ENCODE measurements at regions not wholly inside any gene's neighbourhood (a gene's known extent, or its start where the extent isn't known, plus 50 kb on each side); places are given as distances from the start of the nearest gene placed in this dataset.

DNA sequence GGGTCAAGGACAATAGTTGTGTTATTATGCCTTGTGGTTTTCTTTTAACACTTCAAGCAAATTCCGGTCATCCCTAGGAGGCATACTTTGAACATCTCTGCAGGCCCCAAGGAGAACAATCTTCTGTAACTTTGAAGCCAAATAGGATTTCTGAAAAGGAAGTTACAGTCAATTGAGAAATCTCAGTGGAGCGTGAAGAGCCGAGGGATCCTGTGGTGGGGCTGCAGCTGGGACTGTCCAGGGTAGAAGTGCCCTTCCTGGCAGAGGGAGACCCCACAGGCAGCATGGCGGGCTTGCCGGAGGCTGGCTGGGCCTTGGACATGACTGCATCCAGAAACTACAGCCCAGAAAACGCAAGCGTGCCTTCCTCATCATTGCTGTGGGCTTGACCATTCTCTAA is 179.7 kb downstream of the PTPN20 start:
- in situ Hi-C loops (cut with MboI; ENCODE audit: low pct_ligation_motif_present in 1 of 4, low pct_unique_long_range_greater_than_20kb in 1 of 4, low sequenced_read_pairs in 3 of 4), result no loop called here
- Histone ChIP-seq H3K4me3 (no peak overlapping the region), H3K27me3 (no peaks in the 10 kb centered on the region), H3K4me1 (no peaks in the 10 kb centered on the region), H3K36me3 (no peaks in the 10 kb centered on the region), H3K9me3 (no peaks in the 10 kb centered on the region), H3K27ac (no peak overlapping the region)
- intact Hi-C loops (cut with DNase I; ENCODE audit: low total_unique reads), result no loop called here
- no peak for DNase-seq
- WGBS, 2 donors (ENCODE audit: low coverage in 1 of 2), result 77% methylated on average over 3 to 7 of the region's 7 CpGs
- TF ChIP-seq, protein P1, sequence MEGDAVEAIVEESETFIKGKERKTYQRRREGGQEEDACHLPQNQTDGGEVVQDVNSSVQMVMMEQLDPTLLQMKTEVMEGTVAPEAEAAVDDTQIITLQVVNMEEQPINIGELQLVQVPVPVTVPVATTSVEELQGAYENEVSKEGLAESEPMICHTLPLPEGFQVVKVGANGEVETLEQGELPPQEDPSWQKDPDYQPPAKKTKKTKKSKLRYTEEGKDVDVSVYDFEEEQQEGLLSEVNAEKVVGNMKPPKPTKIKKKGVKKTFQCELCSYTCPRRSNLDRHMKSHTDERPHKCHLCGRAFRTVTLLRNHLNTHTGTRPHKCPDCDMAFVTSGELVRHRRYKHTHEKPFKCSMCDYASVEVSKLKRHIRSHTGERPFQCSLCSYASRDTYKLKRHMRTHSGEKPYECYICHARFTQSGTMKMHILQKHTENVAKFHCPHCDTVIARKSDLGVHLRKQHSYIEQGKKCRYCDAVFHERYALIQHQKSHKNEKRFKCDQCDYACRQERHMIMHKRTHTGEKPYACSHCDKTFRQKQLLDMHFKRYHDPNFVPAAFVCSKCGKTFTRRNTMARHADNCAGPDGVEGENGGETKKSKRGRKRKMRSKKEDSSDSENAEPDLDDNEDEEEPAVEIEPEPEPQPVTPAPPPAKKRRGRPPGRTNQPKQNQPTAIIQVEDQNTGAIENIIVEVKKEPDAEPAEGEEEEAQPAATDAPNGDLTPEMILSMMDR (IDR thresholded peaks at IDR 0.05), result no peak
- no peak for TF ChIP-seq POLR2AphosphoS5 (IDR thresholded peaks at IDR 0.05)
- TF ChIP-seq EP300 (IDR thresholded peaks at IDR 0.05; ENCODE audit: low read depth), result no peak
- no peak for TF ChIP-seq POLR2A (IDR thresholded peaks at IDR 0.05)

DNA sequence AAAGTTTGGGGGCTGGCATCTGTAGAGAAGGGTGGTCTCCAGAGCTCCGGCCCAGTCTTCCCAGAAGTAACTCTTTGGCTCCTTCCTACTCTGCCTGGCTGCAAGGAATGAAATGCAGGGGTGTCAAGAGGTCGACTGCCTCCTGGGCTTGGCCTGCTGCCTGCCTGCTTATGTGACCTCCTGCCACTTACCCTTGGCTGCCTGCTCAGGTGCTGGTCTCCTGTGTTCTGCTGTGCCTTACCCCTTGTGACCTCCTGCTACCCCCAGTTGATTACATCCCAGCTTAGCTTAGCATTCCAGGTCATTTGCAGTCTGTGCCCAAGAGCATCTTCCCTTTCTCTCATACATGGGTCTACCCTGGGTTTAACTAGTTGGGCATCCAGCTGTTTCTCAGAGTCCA is 180.2 kb downstream of the PTPN20 start:
- WGBS, 2 donors (ENCODE audit: low coverage in 1 of 2), result 68 to 100% methylated on average over 1 to 2 of the region's 2 CpGs
- H3K36me3 ChIP-seq, result no peaks in the 10 kb centered on the region
- H3K27ac ChIP-seq, result no peak overlapping the region
- no peak for DNase-seq
- no peaks in the 10 kb centered on the region for H3K4me1 ChIP-seq
- no peaks in the 10 kb centered on the region for H3K9me3 ChIP-seq
- no peaks in the 10 kb centered on the region for H3K27me3 ChIP-seq
- TF ChIP-seq POLR2AphosphoS5 (IDR thresholded peaks at IDR 0.05) (no peak), POLR2A (IDR thresholded peaks at IDR 0.05) (no peak), EP300 (IDR thresholded peaks at IDR 0.05; ENCODE audit: low read depth) (no peak)
- TF ChIP-seq, protein P1 (IDR thresholded peaks at IDR 0.05), result no peak
- in situ Hi-C loops (cut with MboI; ENCODE audit: low pct_ligation_motif_present in 1 of 4, low pct_unique_long_range_greater_than_20kb in 1 of 4, low sequenced_read_pairs in 3 of 4), result no loop called here
- intact Hi-C loops (cut with DNase I; ENCODE audit: low total_unique reads), result no loop called here
- no peak overlapping the region for H3K4me3 ChIP-seq

DNA sequence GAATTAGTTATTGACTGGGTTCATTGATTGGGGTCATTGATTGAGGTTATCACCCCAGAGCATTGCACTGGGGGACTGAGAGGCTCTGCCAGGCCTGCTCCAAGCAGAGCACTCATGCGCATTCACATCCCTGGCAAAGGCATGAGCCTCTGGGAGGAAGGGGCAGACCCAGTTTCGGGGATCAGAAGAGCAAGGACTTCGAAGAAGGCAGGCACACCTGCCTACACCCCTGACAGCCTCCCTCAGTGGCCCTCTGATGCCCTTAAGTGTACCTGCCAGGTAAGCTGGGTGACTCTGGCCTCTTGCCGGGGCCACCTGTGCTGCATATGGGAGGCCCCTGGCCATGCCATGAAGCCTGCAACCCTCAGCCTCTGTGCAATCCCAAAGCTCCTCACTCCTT is 181.1 kb downstream of the PTPN20 start:
- DNase-seq, result no peak
- intact Hi-C loops (cut with DNase I; ENCODE audit: low total_unique reads), result no loop called here
- Histone ChIP-seq H3K9me3 (no peaks in the 10 kb centered on the region), H3K36me3 (no peaks in the 10 kb centered on the region), H3K4me1 (no peaks in the 10 kb centered on the region), H3K4me3 (no peak overlapping the region), H3K27ac (no peak overlapping the region), H3K27me3 (no peaks in the 10 kb centered on the region)
- WGBS, 2 donors (ENCODE audit: low coverage in 1 of 2), result 77% methylated on average over 3 of the region's 4 CpGs; no CpG with 5 or more reads in 1 of the 2 donors
- TF ChIP-seq EP300 (IDR thresholded peaks at IDR 0.05; ENCODE audit: low read depth) (no peak), POLR2A (IDR thresholded peaks at IDR 0.05) (no peak), POLR2AphosphoS5 (IDR thresholded peaks at IDR 0.05) (no peak)
- TF ChIP-seq, protein P1 (IDR thresholded peaks at IDR 0.05), result no peak
- in situ Hi-C loops (cut with MboI; ENCODE audit: low pct_ligation_motif_present in 1 of 4, low pct_unique_long_range_greater_than_20kb in 1 of 4, low sequenced_read_pairs in 3 of 4), result no loop called here

DNA sequence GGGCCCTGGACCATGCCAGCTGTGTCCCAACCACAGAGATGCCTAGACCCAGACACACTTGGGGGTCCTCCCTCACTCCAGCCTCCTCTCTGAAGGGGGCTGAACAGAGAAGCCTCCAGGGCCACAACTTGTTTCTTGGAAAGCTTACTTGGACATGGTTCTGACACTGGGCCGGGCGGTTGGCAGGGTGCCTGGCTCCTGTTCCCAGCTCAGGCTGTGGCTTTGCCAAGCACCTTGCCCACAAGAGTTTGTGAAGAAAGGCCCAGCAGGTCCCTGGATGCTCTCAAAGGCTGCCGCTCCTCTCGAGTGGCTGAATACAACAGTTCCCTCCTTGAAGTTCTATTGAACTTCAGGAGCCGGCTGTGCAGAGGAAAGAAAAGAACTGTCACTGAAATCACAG is 181.6 kb downstream of the PTPN20 start:
- in situ Hi-C loops (cut with MboI; ENCODE audit: low pct_ligation_motif_present in 1 of 4, low pct_unique_long_range_greater_than_20kb in 1 of 4, low sequenced_read_pairs in 3 of 4), result no loop called here
- DNase-seq, result no peak

More for the DNA sequence above, 181.6 kb downstream of the PTPN20 start:
- H3K27me3 ChIP-seq, result no peaks in the 10 kb centered on the region
- no peaks in the 10 kb centered on the region for H3K36me3 ChIP-seq
- 88 to 90% methylated on average over 3 to 5 of the region's 5 CpGs for WGBS, 2 donors (ENCODE audit: low coverage in 1 of 2)
- H3K9me3 ChIP-seq, result no peaks in the 10 kb centered on the region
- intact Hi-C loops (cut with DNase I; ENCODE audit: low total_unique reads), result no loop called here
- H3K4me3 ChIP-seq, result no peak overlapping the region
- H3K4me1 ChIP-seq, result no peaks in the 10 kb centered on the region
- H3K27ac ChIP-seq, result no peak overlapping the region
- no peak for TF ChIP-seq POLR2A (IDR thresholded peaks at IDR 0.05)
- TF ChIP-seq POLR2AphosphoS5 (IDR thresholded peaks at IDR 0.05), result no peak
- no peak for TF ChIP-seq EP300 (IDR thresholded peaks at IDR 0.05; ENCODE audit: low read depth)
- TF ChIP-seq, protein P1 (IDR thresholded peaks at IDR 0.05), result no peak
